K562 (cell line): ENCODE measurements at regions not wholly inside any gene's neighbourhood (a gene's known extent, or its start where the extent isn't known, plus 50 kb on each side); places are given as distances from the start of the nearest gene placed in this dataset.

Experiments
- CEBPG ChIP-seq, 3 experiments: fragments of 200-800 bp in 1 of 3; sonication (Bioruptor generic) in 1 of 3; sonication (generic) in 1 of 3; formaldehyde crosslinking in 1 of 3; IDR thresholded peaks in 2 of 3; conservative IDR thresholded peaks in 1 of 3; 2 replicates each; pipeline versions ENCODE4 v1.6.1 to v1.8.0; 2016 to 2022; ENCODE audit warnings: missing compliant biosample characterization in 2 of 3, missing genetic modification characterization in 2 of 3, mild to moderate bottlenecking in 1 of 3, missing genetic modification reagents in 1 of 3
- EZH2 ChIP-seq: IDR thresholded peaks from 2 replicates; pipeline ENCODE4 v1.6.1; 2012; ENCODE audit warnings: low read depth, mild to moderate bottlenecking, inconsistent platforms, low read length, borderline replicate concordance
- HDAC3 ChIP-seq: fragments of 450-650 bp; IDR thresholded peaks from 2 replicates; pipeline ENCODE4 v1.6.1; 2018; ENCODE audit warnings: borderline replicate concordance, mild to moderate bottlenecking, moderate library complexity; ENCODE audit not compliant: partially characterized antibody
- MTA1 ChIP-seq: fragments of 450-650 bp; IDR thresholded peaks from 2 replicates; pipeline ENCODE4 v1.6.1; 2017; ENCODE audit warnings: borderline replicate concordance
- MYC ChIP-seq, 2 experiments: fragments of 250-450 bp in 1 of 2; sonication (Bioruptor Pico) in 1 of 2; IDR thresholded peaks; 2 replicates each; pipeline versions ENCODE4 v1.5.1 to v1.6.1; 2012 to 2021; ENCODE audit warnings: low read depth in 2 of 2, borderline replicate concordance in 1 of 2, improper control_type of control experiment in 1 of 2, low read length in 1 of 2, mild to moderate bottlenecking in 1 of 2, moderate library complexity in 1 of 2
- TF ChIP-seq, protein P1 (sequence below): sonication (generic); formaldehyde crosslinking; IDR thresholded peaks from 2 replicates; pipeline ENCODE4 v1.8.0; 2023; ENCODE audit warnings: mild to moderate bottlenecking, missing genetic modification reagents
- TF ChIP-seq, protein P2 (sequence below): fragments of 450-650 bp; formaldehyde crosslinking; IDR thresholded peaks from 2 replicates; pipeline ENCODE4 v1.4.0; 2020; ENCODE audit warnings: mild to moderate bottlenecking, moderate library complexity
- TF ChIP-seq, protein P3 (sequence below): fragments of 450-650 bp; formaldehyde crosslinking; IDR thresholded peaks from 2 replicates; pipeline ENCODE4 v1.4.0; 2020; ENCODE audit warnings: mild to moderate bottlenecking, mixed read lengths

DNA sequence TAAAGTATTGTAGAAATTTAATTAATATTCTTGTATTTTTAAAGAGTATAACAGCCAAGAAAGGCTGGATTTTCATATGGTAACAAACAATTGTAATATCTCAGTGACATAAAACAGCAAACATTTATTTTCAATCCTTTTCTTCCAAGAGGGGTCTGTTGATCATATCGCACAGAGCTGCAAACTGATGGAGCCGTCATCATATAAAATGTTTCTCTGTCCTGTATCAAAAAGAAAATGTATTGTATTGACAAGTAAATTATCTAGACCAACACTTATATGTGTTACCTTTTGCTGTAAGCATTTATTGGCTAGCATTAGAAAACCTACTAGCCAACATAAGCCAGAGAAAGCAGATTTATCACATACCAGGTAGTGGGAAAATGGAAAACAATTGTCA, 2861.4 kb upstream of the PCDH20 start (continued):
- TF ChIP-seq, protein P1, sequence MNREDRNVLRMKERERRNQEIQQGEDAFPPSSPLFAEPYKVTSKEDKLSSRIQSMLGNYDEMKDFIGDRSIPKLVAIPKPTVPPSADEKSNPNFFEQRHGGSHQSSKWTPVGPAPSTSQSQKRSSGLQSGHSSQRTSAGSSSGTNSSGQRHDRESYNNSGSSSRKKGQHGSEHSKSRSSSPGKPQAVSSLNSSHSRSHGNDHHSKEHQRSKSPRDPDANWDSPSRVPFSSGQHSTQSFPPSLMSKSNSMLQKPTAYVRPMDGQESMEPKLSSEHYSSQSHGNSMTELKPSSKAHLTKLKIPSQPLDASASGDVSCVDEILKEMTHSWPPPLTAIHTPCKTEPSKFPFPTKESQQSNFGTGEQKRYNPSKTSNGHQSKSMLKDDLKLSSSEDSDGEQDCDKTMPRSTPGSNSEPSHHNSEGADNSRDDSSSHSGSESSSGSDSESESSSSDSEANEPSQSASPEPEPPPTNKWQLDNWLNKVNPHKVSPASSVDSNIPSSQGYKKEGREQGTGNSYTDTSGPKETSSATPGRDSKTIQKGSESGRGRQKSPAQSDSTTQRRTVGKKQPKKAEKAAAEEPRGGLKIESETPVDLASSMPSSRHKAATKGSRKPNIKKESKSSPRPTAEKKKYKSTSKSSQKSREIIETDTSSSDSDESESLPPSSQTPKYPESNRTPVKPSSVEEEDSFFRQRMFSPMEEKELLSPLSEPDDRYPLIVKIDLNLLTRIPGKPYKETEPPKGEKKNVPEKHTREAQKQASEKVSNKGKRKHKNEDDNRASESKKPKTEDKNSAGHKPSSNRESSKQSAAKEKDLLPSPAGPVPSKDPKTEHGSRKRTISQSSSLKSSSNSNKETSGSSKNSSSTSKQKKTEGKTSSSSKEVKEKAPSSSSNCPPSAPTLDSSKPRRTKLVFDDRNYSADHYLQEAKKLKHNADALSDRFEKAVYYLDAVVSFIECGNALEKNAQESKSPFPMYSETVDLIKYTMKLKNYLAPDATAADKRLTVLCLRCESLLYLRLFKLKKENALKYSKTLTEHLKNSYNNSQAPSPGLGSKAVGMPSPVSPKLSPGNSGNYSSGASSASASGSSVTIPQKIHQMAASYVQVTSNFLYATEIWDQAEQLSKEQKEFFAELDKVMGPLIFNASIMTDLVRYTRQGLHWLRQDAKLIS (CRISPR knock-in tag): no peak
- TF ChIP-seq, protein P2, sequence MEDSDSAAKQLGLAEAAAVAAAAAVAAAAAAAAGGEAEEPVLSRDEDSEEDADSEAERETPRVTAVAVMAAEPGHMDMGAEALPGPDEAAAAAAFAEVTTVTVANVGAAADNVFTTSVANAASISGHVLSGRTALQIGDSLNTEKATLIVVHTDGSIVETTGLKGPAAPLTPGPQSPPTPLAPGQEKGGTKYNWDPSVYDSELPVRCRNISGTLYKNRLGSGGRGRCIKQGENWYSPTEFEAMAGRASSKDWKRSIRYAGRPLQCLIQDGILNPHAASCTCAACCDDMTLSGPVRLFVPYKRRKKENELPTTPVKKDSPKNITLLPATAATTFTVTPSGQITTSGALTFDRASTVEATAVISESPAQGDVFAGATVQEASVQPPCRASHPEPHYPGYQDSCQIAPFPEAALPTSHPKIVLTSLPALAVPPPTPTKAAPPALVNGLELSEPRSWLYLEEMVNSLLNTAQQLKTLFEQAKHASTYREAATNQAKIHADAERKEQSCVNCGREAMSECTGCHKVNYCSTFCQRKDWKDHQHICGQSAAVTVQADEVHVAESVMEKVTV (CRISPR knock-in tag): no peak
- TF ChIP-seq HDAC3 (no peak), EZH2 (no peak), CEBPG (CRISPR knock-in tag; IDR thresholded peaks at IDR 0.05) (no peak), CEBPG (tag; conservative IDR thresholded peaks at IDR 0.05 in 1 of 2, IDR thresholded peaks at IDR 0.05 in 1 of 2) (no peak), MTA1 (no peak), MYC (IDR thresholded peaks at IDR 0.05; ENCODE audit: low read depth, low read length) (no peak), MYC (CRISPR knock-in tag; IDR thresholded peaks at IDR 0.05; ENCODE audit: borderline replicate concordance, low read depth) (no peak)
- TF ChIP-seq, protein P3, sequence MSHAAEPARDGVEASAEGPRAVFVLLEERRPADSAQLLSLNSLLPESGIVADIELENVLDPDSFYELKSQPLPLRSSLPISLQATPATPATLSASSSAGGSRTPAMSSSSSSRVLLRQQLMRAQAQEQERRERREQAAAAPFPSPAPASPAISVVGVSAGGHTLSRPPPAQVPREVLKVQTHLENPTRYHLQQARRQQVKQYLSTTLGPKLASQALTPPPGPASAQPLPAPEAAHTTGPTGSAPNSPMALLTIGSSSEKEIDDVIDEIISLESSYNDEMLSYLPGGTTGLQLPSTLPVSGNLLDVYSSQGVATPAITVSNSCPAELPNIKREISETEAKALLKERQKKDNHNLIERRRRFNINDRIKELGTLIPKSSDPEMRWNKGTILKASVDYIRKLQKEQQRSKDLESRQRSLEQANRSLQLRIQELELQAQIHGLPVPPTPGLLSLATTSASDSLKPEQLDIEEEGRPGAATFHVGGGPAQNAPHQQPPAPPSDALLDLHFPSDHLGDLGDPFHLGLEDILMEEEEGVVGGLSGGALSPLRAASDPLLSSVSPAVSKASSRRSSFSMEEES (CRISPR knock-in tag): no peak
